ENCODE measurements at regions not wholly inside any gene's neighbourhood (a gene's known extent, or its start where the extent isn't known, plus 50 kb on each side); places are given as distances from the start of the nearest gene placed in this dataset.

- no peaks in the 10 kb centered on the region for H3K9me3 Mint-ChIP-seq
- no peaks in the 10 kb centered on the region for H3K36me3 Mint-ChIP-seq (ENCODE audit: low read depth)
- H3K4me1 Mint-ChIP-seq, result no peaks in the 10 kb centered on the region
- no peaks in the 10 kb centered on the region for H3K27me3 Mint-ChIP-seq (ENCODE audit: low read depth)
- no peak overlapping the region for H3K4me3 Mint-ChIP-seq
- no peak overlapping the region for H3K27ac Mint-ChIP-seq
- TF ChIP-seq CTCF (IDR thresholded peaks at IDR 0.05; ENCODE audit: unreplicated experiment in 3 of 3), result no peak
These were observed 124.5 kb upstream of the PPP1R2C start for GRCh38 chrX:42902513-42902912.

- Mint-ChIP-seq H3K36me3 (ENCODE audit: low read depth) (no peaks in the 10 kb centered on the region), H3K9me3 (peaks cover 6% of the 10 kb centered on the region), H3K4me3 (no peak overlapping the region), H3K27me3 (ENCODE audit: low read depth) (no peaks in the 10 kb centered on the region), H3K4me1 (no peaks in the 10 kb centered on the region), H3K27ac (no peak overlapping the region)
- TF ChIP-seq CTCF (IDR thresholded peaks at IDR 0.05; ENCODE audit: unreplicated experiment in 3 of 3), result no peak
These were observed 142.8 kb upstream of the PPP1R2C start for GRCh38 chrX:42920752-42921151.

- no peaks in the 10 kb centered on the region for H3K27me3 Mint-ChIP-seq (ENCODE audit: low read depth)
- TF ChIP-seq CTCF (IDR thresholded peaks at IDR 0.05; ENCODE audit: unreplicated experiment in 3 of 3), result no peak
- H3K27ac Mint-ChIP-seq, result no peak overlapping the region
- H3K9me3 Mint-ChIP-seq, result no peaks in the 10 kb centered on the region
- H3K4me1 Mint-ChIP-seq, result no peaks in the 10 kb centered on the region
- no peaks in the 10 kb centered on the region for H3K36me3 Mint-ChIP-seq (ENCODE audit: low read depth)
- H3K4me3 Mint-ChIP-seq, result no peak overlapping the region
These were observed 152.1 kb upstream of the PPP1R2C start for GRCh38 chrX:42930071-42930470.

GRCh38 chrX:42930951-42931350 lies 153.0 kb upstream of the PPP1R2C start:
- Mint-ChIP-seq H3K27ac (no peak overlapping the region), H3K9me3 (no peaks in the 10 kb centered on the region), H3K4me3 (no peak overlapping the region), H3K27me3 (ENCODE audit: low read depth) (no peaks in the 10 kb centered on the region), H3K36me3 (ENCODE audit: low read depth) (no peaks in the 10 kb centered on the region), H3K4me1 (no peaks in the 10 kb centered on the region)
- TF ChIP-seq CTCF (IDR thresholded peaks at IDR 0.05; ENCODE audit: unreplicated experiment in 3 of 3), result no peak

- Mint-ChIP-seq H3K36me3 (ENCODE audit: low read depth) (no peaks in the 10 kb centered on the region), H3K27ac (no peak overlapping the region), H3K27me3 (ENCODE audit: low read depth) (no peaks in the 10 kb centered on the region), H3K9me3 (peaks cover under 1% of the 10 kb centered on the region), H3K4me1 (no peaks in the 10 kb centered on the region), H3K4me3 (no peak overlapping the region)
- TF ChIP-seq CTCF (IDR thresholded peaks at IDR 0.05; ENCODE audit: unreplicated experiment in 3 of 3), result no peak
These were observed 155.2 kb upstream of the PPP1R2C start for GRCh38 chrX:42933187-42933586.

- no peak for TF ChIP-seq CTCF (IDR thresholded peaks at IDR 0.05; ENCODE audit: unreplicated experiment in 3 of 3)
- H3K4me3 Mint-ChIP-seq, result no peak overlapping the region
- H3K27me3 Mint-ChIP-seq (ENCODE audit: low read depth), result no peaks in the 10 kb centered on the region
- H3K36me3 Mint-ChIP-seq (ENCODE audit: low read depth), result no peaks in the 10 kb centered on the region
- H3K9me3 Mint-ChIP-seq, result peaks cover 8% of the 10 kb centered on the region
- H3K27ac Mint-ChIP-seq, result no peak overlapping the region
- H3K4me1 Mint-ChIP-seq, result no peaks in the 10 kb centered on the region
These were observed 156.2 kb upstream of the PPP1R2C start for GRCh38 chrX:42934020-42934726.
